Activated naive CD4-positive, alpha-beta T cell treated with anti-CD3 and anti-CD28 coated beads, Interleukin-2, amount 10 ng/mL, durations not matched to agents 7 days and 5 days (primary cell): ENCODE measurements at regions not wholly inside any gene's neighbourhood (a gene's known extent, or its start where the extent isn't known, plus 50 kb on each side); places are given as distances from the start of the nearest gene placed in this dataset.

Experiments
- CTCF ChIA-PET: fragments of 350-600 bp; sonication (Branson Sonifier 250); formaldehyde crosslinking; loops from one replicate; lab custom pipeline; 2021; ENCODE audit warnings: antibody characterized with exemption; lab: Charles Lee
- DNase-seq: peaks from one replicate; pipeline ENCODE4 v3.0.0-alpha.2; 2020
- H3K27ac Mint-ChIP-seq: one replicate; pipeline ENCODE4 v1.8.0; 2021; ENCODE audit warnings: mild to moderate bottlenecking, moderate library complexity, mixed read lengths
- H3K27me3 Mint-ChIP-seq: one replicate; pipeline ENCODE4 v1.8.0; 2021; ENCODE audit warnings: mild to moderate bottlenecking, mixed read lengths
- H3K36me3 Mint-ChIP-seq: one replicate; pipeline ENCODE4 v1.8.0; 2021; ENCODE audit warnings: mixed read lengths
- H3K4me1 Mint-ChIP-seq: one replicate; pipeline ENCODE4 v1.8.0; 2021; ENCODE audit warnings: mixed read lengths
- H3K4me3 Mint-ChIP-seq: one replicate; pipeline ENCODE4 v1.8.0; 2021; ENCODE audit warnings: mild to moderate bottlenecking, moderate library complexity, mixed read lengths
- H3K9me3 Mint-ChIP-seq: one replicate; pipeline ENCODE4 v1.8.0; 2021; ENCODE audit warnings: mixed read lengths

DNA sequence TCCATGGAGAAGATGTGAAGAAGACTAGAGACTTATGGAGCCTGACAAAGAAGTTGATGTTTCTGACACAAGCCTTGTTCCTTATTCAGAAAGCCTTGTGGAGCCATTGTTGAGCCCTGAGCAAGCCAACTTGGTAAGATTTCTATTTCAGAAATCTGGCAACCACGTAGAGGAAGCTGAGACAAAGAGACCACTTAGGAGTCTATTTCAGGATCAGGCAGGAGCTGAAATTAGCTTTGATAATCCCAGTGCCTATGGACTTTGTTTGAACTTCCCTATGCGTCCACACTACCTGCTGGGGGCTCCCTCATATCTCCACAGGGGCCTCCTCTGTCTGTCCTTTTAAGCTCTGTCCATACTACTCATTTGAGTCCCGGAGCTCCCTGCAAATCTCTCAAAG, 540.0 kb upstream of the GOT2 start:
- Mint-ChIP-seq H3K4me1 (no peaks in the 10 kb centered on the region), H3K4me3 (no peak overlapping the region), H3K36me3 (no peaks in the 10 kb centered on the region), H3K27me3 (no peaks in the 10 kb centered on the region), H3K27ac (no peak overlapping the region), H3K9me3 (no peaks in the 10 kb centered on the region)
- CTCF ChIA-PET = no interaction called here
- no peak for DNase-seq

DNA sequence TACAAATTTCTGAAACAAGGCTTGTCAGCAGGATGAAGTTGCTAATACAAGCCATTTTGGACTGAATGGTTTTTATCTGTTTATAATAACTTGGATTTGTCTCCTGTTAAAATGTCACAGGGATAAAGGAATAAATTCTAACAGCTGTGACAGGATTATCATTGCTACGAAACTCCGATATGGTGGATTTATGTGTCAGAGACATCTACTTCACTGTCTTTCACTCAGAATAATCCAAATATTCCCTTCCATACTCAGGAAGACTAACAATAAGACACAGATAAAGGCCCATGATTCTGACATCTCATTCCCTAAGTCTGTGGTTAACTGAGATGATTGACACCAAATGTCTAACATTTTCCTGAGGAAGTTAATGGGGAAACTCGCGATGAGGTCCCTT, 529.8 kb upstream of the GOT2 start:
- peaks cover 21% of the 10 kb centered on the region for H3K4me1 Mint-ChIP-seq
- H3K9me3 Mint-ChIP-seq = no peaks in the 10 kb centered on the region
- CTCF ChIA-PET = no interaction called here
- no peaks in the 10 kb centered on the region for H3K36me3 Mint-ChIP-seq
- H3K27me3 Mint-ChIP-seq = no peaks in the 10 kb centered on the region
- H3K4me3 Mint-ChIP-seq = no peak overlapping the region
- DNase-seq = no peak
- H3K27ac Mint-ChIP-seq = no peak overlapping the region

DNA sequence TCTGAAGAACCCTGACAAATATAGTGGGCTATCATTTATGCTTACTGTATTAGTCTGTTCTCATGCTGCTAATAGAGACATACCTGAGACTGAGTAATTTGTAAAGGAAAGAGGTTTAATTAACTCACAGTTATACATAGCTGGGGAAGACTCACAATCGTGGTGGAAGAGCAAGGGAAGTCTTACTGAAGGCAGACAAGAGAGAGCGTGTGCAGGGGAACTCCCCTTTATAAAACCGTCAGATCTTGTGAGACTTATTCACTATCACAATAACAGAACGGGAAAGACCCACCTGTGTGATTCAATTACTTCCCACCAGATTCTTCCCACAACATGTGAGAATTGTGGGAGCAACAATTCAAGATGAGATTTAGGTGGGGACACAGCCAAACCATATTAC, 526.8 kb upstream of the GOT2 start:
- Mint-ChIP-seq H3K36me3 (no peaks in the 10 kb centered on the region), H3K27me3 (no peaks in the 10 kb centered on the region), H3K27ac (no peak overlapping the region), H3K4me1 (peaks cover 24% of the 10 kb centered on the region), H3K9me3 (no peaks in the 10 kb centered on the region), H3K4me3 (no peak overlapping the region)
- DNase-seq = no peak
- CTCF ChIA-PET = no interaction called here

DNA sequence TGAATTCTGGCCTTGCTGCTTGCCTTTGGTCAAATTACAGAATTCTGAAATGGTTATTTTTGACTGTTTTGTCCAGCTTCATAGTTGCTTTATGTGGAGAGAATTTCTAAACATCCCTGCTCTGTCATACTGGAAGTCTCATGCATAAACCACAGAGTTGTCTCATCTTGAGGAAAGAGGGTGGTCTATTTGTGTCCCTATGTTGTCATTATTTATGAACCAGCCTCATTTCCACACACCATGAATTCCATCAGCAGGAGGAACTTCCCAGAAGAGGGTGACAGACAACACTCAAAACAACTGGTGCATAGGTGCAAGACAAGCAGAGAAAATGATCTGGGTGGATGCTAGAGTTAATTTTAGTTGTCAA, 525.8 kb upstream of the GOT2 start:
- CTCF ChIA-PET = no interaction called here
- H3K27me3 Mint-ChIP-seq = no peaks in the 10 kb centered on the region
- H3K36me3 Mint-ChIP-seq = no peaks in the 10 kb centered on the region
- no peaks in the 10 kb centered on the region for H3K9me3 Mint-ChIP-seq
- no peak overlapping the region for H3K4me3 Mint-ChIP-seq
- DNase-seq = no peak
- peaks cover 24% of the 10 kb centered on the region for H3K4me1 Mint-ChIP-seq
- H3K27ac Mint-ChIP-seq = peak overlapping the region; percentile 39

DNA sequence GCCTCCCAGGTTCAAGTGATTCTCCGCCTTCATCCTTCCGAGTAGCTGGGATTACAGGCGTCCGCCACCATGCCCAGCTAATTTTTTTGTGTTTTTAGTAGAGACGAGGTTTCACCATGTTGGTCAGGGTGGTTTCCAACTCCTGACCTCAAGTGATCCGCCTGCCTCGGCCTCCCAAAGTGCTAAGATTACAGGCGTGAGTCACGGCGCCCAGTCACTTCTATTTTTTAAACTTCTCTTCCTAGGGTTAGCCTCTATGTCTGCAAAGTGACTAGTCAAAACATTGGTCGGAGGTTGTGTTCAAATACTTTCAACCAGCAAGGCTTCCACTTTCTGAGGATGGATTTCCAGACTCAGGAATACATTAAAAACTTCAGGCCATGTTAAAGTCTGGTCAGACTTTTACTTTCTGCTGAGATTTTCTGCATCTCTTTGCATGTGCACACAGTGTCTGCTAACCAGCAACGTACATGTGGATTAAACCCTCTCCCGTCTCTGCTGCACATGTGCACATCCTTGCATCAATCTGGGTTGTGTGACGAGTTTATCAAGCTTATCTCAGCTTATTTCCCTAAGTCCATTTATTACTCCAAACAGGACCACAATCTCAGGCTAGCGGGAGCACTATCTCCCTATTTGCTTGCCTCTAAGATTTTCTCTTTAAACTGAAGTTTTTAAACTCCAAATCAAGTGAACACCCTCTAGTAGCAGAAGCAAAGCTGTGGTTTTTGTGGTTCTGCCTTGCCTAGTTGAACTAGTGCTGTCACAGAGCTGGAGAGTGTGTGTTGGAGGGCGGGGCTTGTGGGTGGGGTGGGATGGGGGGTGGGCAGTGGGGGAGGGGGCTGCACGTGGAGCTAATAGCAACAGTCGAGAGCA, 525.2 kb upstream of the GOT2 start:
- Mint-ChIP-seq H3K36me3 (no peaks in the 10 kb centered on the region), H3K9me3 (no peaks in the 10 kb centered on the region), H3K4me3 (peak overlapping the region; percentile 58), H3K27ac (peak overlapping the region; percentile 88), H3K27me3 (no peaks in the 10 kb centered on the region), H3K4me1 (peaks cover 24% of the 10 kb centered on the region)
- CTCF ChIA-PET = no interaction called here
- peak; percentile 49 for DNase-seq

DNA sequence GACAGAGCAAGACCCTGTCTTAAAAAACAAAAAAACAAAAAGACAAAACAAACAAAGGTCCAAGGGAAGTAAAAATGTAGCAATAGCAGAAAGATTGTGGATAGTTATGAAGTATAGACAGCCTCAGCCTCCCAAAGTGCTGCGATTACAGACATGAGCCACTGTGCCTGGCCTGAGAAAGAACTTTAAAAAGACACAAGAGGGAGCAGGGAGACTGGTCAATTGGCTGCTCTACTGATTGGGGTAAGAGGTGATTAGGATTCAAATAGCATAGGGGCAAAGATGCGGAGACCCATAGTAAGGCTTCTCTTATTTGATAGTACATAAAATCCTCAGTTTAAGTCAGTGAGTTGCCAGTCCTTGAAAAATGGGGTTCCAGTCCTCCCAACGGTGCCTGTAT, 518.2 kb upstream of the GOT2 start:
- DNase-seq = no peak
- Mint-ChIP-seq H3K4me3 (no peak overlapping the region), H3K4me1 (no peaks in the 10 kb centered on the region), H3K9me3 (no peaks in the 10 kb centered on the region), H3K27me3 (no peaks in the 10 kb centered on the region), H3K27ac (no peak overlapping the region), H3K36me3 (no peaks in the 10 kb centered on the region)
- CTCF ChIA-PET = no interaction called here

DNA sequence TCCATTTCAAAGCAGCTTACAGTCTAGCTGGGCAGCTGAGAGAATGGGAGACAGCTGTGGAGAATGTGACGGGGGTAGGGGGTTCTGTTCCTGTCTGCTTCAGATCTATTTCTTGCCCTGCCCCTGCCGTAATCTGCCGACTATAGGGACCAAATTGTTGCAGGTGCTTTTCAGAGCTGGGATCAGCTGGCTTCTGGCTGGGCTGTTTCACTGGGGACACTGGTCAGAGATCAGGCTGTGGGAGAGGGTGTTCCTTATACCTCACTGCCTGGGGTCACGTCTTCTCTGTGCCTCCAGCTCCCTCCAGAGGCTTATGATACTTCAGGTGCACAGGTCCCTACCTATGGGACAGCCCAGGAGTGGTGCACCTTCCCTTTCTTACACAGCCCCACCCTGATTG, 514.9 kb upstream of the GOT2 start:
- Mint-ChIP-seq H3K9me3 (no peaks in the 10 kb centered on the region), H3K4me3 (no peak overlapping the region), H3K27me3 (no peaks in the 10 kb centered on the region), H3K36me3 (no peaks in the 10 kb centered on the region), H3K27ac (no peak overlapping the region), H3K4me1 (no peaks in the 10 kb centered on the region)
- CTCF ChIA-PET = no interaction called here
- no peak for DNase-seq

DNA sequence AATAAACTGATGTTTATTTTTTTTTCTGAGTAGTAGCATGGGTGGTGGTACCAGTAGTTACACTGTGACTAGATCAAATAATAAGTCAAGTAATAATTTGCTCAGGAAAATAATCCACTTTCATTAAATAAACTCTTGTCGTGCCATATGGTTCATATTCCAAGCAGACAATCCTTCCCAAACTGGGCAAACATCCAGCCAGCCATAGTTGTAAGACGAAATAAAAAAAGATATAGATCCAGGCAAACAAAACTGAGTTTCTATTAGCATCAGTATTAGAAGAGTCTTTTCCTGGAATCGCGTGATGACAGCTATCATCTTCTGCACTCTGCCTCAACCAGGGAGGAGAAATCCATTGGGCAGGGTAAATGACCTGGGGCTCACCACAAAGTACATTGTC, 508.4 kb upstream of the GOT2 start:
- Mint-ChIP-seq H3K4me1 (no peaks in the 10 kb centered on the region), H3K27me3 (no peaks in the 10 kb centered on the region), H3K4me3 (no peak overlapping the region), H3K9me3 (no peaks in the 10 kb centered on the region), H3K27ac (no peak overlapping the region), H3K36me3 (no peaks in the 10 kb centered on the region)
- DNase-seq = no peak
- CTCF ChIA-PET = no interaction called here

DNA sequence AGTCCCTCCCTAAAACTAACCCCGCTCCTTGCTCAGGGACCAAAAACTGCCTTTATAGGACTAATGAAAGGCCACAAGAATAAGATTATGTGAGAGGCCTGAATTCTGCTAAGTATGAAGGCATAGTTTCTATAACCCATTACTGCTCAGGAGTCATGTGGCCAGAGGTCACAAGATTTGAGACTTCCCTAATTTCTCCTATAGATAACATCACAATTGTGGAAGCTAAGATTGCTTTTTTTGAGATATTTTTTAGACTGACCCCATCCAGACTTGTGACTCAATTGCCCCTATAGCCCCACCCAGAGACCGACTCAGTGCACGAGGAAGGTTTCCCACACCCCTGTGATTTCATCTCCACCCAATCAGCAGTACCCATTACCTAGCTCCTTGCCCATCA, 504.1 kb upstream of the GOT2 start:
- H3K4me1 Mint-ChIP-seq = no peaks in the 10 kb centered on the region
- no peak overlapping the region for H3K4me3 Mint-ChIP-seq
- H3K36me3 Mint-ChIP-seq = no peaks in the 10 kb centered on the region
- CTCF ChIA-PET = no interaction called here
- H3K27ac Mint-ChIP-seq = no peak overlapping the region
- H3K27me3 Mint-ChIP-seq = no peaks in the 10 kb centered on the region
- no peak for DNase-seq
- no peaks in the 10 kb centered on the region for H3K9me3 Mint-ChIP-seq

DNA sequence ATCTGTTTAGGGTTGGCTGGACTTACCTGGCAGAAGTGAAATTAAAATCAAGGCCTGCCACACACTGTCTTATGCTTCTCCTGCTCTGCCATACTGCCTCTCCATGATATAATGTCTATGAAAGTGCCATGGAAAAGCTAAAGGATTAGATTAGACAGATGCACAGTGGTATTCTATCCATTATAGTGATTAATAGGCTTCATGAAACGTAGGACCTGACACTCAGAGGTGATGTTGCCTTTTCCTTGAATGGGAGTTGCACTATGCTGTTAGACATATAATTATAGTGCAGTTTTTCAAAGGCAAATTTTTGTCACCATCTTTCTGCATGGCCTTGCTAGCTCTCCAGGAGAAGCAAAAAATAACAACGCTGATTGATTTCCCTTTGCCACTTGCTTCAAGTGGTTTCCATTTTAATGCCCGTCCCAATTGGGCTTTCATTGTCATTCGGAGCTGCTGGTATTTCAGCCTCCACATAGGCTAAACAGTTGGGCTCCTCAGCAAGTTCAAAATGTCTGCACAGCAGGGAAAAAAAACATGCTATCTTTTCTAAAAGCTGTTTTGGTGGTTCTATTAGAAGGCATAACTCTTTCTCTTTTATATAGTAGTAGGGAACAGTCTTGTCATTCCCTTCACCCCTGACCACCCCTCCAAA, 502.8 kb upstream of the GOT2 start:
- H3K4me1 Mint-ChIP-seq = no peaks in the 10 kb centered on the region
- no peak overlapping the region for H3K27ac Mint-ChIP-seq
- no peak for DNase-seq
- no peak overlapping the region for H3K4me3 Mint-ChIP-seq
- no peaks in the 10 kb centered on the region for H3K36me3 Mint-ChIP-seq
- no peaks in the 10 kb centered on the region for H3K27me3 Mint-ChIP-seq
- no peaks in the 10 kb centered on the region for H3K9me3 Mint-ChIP-seq
- CTCF ChIA-PET = no interaction called here

DNA sequence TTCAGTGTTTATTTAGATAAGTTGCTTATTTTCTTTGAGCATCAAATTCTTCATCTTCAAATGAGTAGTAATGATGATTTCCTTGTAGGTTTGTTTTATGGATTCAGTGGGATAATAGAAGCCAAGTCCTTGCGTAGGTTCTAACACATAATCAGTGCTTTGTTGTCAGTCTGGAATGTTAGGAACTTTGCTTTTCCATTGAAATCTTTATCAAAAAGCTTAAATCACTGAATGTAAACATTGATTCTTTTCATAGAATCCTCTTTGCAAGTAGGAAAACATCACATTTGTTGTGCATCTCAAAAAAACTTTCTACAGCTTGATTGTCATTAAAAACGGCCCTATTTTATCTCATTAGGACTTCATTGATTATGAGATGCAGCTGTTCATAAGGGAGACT, 490.3 kb upstream of the GOT2 start:
- H3K27ac Mint-ChIP-seq = no peak overlapping the region
- no peaks in the 10 kb centered on the region for H3K36me3 Mint-ChIP-seq
- no peaks in the 10 kb centered on the region for H3K27me3 Mint-ChIP-seq
- no peaks in the 10 kb centered on the region for H3K9me3 Mint-ChIP-seq
- H3K4me1 Mint-ChIP-seq = no peaks in the 10 kb centered on the region
- DNase-seq = no peak
- CTCF ChIA-PET = no interaction called here
- H3K4me3 Mint-ChIP-seq = no peak overlapping the region

DNA sequence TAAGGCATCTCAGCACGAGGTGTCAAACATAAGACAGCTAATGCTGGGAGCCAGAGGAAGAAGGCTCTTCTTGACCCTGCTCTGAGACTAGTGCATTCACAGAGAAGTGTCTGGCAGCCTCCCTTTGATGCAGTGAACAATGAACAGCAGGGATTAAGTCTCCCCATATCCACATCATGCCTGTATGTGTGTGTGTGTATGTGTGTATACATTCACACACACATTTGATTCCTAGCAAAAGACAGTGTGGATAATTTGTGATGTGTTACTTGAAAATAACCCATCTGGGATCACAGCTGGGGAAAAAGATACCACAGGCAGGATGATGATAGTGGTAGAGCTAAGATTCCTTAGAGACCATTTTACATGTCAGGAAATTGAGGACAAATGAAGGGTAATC, 485.9 kb upstream of the GOT2 start:
- Mint-ChIP-seq H3K9me3 (no peaks in the 10 kb centered on the region), H3K4me3 (no peak overlapping the region), H3K36me3 (no peaks in the 10 kb centered on the region), H3K4me1 (no peaks in the 10 kb centered on the region), H3K27ac (no peak overlapping the region), H3K27me3 (no peaks in the 10 kb centered on the region)
- CTCF ChIA-PET = no interaction called here
- DNase-seq = no peak

DNA sequence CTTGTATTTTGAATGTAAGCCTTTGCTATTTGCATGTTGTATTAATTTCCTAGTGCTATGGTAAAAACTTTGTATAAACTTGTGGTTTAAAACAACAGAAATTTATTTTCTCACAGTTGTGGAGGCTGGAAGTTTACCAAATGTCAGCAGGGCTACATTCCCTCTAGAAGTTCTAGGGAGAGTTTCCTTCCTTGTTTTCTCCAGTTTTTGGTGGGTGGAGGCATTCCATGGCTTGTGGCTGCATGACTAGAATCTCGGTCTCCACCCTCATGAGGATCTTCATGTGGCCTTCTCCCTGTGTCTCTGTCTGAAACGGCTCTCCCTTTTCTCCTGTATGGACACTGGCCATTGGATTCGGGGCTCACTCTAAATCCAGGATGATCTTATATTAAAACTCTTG, 482.2 kb upstream of the GOT2 start:
- Mint-ChIP-seq H3K4me3 (no peak overlapping the region), H3K36me3 (no peaks in the 10 kb centered on the region), H3K27me3 (no peaks in the 10 kb centered on the region), H3K4me1 (no peaks in the 10 kb centered on the region), H3K27ac (no peak overlapping the region), H3K9me3 (no peaks in the 10 kb centered on the region)
- DNase-seq = no peak
- CTCF ChIA-PET = no interaction called here

DNA sequence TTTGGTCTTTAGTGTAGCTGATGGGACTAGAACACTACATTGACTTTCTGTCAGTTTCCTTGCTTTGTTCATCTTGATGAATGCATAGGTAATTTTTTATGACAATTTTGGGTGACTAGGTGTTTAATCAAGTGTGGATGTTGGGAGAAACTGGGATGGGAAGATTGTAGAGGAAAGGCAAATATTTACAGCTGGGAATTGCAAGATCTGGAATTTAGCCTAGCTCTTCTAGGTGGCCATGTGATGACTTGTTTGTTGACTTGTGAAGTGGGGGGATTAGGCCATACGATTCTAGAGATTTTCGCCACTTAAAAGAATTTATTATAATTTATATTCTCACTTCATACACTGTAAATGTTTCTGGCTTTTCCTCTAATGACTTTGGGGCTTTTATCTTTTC, 480.3 kb upstream of the GOT2 start:
- Mint-ChIP-seq H3K9me3 (no peaks in the 10 kb centered on the region), H3K4me3 (no peak overlapping the region), H3K36me3 (no peaks in the 10 kb centered on the region), H3K27me3 (no peaks in the 10 kb centered on the region), H3K27ac (no peak overlapping the region), H3K4me1 (no peaks in the 10 kb centered on the region)
- CTCF ChIA-PET = no interaction called here
- no peak for DNase-seq

DNA sequence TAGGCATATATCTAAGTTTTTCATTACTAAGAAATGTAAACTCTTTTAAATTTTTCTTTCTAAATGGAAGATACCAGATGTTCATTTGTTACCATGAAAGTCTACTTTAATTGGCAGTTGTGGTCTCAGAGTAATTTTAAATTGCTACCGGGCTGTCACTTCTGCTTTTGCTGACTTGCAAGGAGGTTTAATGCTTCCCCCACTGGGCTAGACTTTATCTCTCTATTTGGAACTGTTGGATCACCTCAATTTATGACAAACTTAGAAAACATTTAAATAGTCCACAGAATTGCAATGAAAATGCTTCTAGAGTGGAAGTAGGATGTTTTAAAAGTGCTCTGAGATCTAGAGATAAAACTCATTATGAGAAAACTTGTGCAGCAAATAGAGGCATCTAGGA, 479.8 kb upstream of the GOT2 start:
- Mint-ChIP-seq H3K27ac (no peak overlapping the region), H3K4me3 (no peak overlapping the region), H3K4me1 (no peaks in the 10 kb centered on the region), H3K36me3 (no peaks in the 10 kb centered on the region), H3K9me3 (no peaks in the 10 kb centered on the region), H3K27me3 (no peaks in the 10 kb centered on the region)
- DNase-seq = no peak
- CTCF ChIA-PET = no interaction called here
